ENCODE measurements at regions not wholly inside any gene's neighbourhood (a gene's known extent, or its start where the extent isn't known, plus 50 kb on each side); places are given as distances from the start of the nearest gene placed in this dataset.

DNA sequence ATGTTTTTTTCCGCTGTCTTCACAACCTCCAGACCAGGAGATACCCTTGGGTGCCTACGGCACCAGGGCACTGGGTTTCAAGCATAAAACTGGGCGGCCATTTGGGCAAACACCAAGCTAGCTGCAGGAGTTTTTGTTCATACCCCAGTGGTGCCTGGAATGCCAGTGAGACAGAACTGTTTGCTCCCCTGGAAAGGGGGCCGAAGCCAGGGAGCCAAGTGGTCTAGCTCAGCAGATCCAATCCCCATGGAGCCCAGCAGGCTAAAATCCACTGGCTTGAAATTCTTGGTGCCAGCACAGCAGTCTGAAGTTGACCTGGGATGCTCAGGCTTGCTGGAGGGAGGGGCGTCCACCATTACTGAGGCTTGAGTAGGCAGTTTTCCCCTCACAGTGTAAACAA is 265.3 kb upstream of the ZEB2 start:
- no peak overlapping the region for H2AFZ ChIP-seq
- Mint-ChIP-seq H3K27me3 (ENCODE audit: insufficient read depth, low read depth, poor library complexity) (no peaks in the 10 kb centered on the region), H3K9me3 (peaks cover 10% of the 10 kb centered on the region), H3K4me1 (no peaks in the 10 kb centered on the region), H3K27ac (no peak overlapping the region), H3K36me3 (ENCODE audit: low read depth) (0 out of 3 replicates have a peak, but pooled peaks cover 4% of the 10 kb centered on the region), H3K4me3 (no peak overlapping the region)
- H3K27me3 ChIP-seq (ENCODE audit: insufficient read depth): no peaks in the 10 kb centered on the region
- no peaks in the 10 kb centered on the region for H4K20me1 ChIP-seq (replicated peaks; ENCODE audit: insufficient read depth)
- ATAC-seq (no peak), DNase-seq (ENCODE audit: low spot score) (no peak)
- H3K4me3 ChIP-seq: no peak overlapping the region
- TF ChIP-seq ZNF114 (CRISPR knock-in tag; IDR thresholded peaks at IDR 0.05) (no peak), EZH2phosphoT487 (IDR thresholded peaks at IDR 0.05; ENCODE audit: unreplicated experiment) (no peak), STAT1 (IDR thresholded peaks at IDR 0.05; ENCODE audit: unreplicated experiment) (no peak), CREB1 (CRISPR knock-in tag; IDR thresholded peaks at IDR 0.05; ENCODE audit: low read depth) (no peak), POLR2AphosphoS5 (IDR thresholded peaks at IDR 0.05; ENCODE audit: low read depth) (no peak), ZNF331 (CRISPR knock-in tag; IDR thresholded peaks at IDR 0.05; ENCODE audit: low read depth) (no peak), EZH2 (IDR thresholded peaks at IDR 0.05; ENCODE audit: low read depth, unreplicated experiment) (no peak), JUNB (IDR thresholded peaks at IDR 0.05; ENCODE audit: unreplicated experiment) (no peak), NANOG (IDR thresholded peaks at IDR 0.05; ENCODE audit: borderline replicate concordance) (no peak)
- TF ChIP-seq, protein P1, sequence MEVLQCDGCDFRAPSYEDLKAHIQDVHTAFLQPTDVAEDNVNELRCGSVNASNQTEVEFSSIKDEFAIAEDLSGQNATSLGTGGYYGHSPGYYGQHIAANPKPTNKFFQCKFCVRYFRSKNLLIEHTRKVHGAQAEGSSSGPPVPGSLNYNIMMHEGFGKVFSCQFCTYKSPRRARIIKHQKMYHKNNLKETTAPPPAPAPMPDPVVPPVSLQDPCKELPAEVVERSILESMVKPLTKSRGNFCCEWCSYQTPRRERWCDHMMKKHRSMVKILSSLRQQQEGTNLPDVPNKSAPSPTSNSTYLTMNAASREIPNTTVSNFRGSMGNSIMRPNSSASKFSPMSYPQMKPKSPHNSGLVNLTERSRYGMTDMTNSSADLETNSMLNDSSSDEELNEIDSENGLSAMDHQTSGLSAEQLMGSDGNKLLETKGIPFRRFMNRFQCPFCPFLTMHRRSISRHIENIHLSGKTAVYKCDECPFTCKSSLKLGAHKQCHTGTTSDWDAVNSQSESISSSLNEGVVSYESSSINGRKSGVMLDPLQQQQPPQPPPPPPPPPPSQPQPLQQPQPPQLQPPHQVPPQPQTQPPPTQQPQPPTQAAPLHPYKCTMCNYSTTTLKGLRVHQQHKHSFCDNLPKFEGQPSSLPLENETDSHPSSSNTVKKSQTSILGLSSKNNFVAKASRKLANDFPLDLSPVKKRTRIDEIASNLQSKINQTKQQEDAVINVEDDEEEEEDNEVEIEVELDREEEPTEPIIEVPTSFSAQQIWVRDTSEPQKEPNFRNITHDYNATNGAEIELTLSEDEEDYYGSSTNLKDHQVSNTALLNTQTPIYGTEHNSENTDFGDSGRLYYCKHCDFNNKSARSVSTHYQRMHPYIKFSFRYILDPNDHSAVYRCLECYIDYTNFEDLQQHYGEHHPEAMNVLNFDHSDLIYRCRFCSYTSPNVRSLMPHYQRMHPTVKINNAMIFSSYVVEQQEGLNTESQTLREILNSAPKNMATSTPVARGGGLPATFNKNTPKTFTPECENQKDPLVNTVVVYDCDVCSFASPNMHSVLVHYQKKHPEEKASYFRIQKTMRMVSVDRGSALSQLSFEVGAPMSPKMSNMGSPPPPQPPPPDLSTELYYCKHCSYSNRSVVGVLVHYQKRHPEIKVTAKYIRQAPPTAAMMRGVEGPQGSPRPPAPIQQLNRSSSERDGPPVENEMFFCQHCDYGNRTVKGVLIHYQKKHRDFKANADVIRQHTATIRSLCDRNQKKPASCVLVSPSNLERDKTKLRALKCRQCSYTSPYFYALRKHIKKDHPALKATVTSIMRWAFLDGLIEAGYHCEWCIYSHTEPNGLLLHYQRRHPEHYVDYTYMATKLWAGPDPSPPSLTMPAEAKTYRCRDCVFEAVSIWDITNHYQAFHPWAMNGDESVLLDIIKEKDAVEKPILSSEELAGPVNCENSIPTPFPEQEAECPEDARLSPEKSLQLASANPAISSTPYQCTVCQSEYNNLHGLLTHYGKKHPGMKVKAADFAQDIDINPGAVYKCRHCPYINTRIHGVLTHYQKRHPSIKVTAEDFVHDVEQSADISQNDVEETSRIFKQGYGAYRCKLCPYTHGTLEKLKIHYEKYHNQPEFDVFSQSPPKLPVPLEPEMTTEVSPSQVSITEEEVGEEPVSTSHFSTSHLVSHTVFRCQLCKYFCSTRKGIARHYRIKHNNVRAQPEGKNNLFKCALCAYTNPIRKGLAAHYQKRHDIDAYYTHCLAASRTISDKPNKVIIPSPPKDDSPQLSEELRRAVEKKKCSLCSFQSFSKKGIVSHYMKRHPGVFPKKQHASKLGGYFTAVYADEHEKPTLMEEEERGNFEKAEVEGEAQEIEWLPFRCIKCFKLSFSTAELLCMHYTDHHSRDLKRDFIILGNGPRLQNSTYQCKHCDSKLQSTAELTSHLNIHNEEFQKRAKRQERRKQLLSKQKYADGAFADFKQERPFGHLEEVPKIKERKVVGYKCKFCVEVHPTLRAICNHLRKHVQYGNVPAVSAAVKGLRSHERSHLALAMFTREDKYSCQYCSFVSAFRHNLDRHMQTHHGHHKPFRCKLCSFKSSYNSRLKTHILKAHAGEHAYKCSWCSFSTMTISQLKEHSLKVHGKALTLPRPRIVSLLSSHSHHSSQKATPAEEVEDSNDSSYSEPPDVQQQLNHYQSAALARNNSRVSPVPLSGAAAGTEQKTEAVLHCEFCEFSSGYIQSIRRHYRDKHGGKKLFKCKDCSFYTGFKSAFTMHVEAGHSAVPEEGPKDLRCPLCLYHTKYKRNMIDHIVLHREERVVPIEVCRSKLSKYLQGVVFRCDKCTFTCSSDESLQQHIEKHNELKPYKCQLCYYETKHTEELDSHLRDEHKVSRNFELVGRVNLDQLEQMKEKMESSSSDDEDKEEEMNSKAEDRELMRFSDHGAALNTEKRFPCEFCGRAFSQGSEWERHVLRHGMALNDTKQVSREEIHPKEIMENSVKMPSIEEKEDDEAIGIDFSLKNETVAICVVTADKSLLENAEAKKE (CRISPR knock-in tag; IDR thresholded peaks at IDR 0.05): no peak
- TF ChIP-seq, protein P2, sequence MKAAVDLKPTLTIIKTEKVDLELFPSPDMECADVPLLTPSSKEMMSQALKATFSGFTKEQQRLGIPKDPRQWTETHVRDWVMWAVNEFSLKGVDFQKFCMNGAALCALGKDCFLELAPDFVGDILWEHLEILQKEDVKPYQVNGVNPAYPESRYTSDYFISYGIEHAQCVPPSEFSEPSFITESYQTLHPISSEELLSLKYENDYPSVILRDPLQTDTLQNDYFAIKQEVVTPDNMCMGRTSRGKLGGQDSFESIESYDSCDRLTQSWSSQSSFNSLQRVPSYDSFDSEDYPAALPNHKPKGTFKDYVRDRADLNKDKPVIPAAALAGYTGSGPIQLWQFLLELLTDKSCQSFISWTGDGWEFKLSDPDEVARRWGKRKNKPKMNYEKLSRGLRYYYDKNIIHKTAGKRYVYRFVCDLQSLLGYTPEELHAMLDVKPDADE (IDR thresholded peaks at IDR 0.05): no peak
- TF ChIP-seq, protein P3, sequence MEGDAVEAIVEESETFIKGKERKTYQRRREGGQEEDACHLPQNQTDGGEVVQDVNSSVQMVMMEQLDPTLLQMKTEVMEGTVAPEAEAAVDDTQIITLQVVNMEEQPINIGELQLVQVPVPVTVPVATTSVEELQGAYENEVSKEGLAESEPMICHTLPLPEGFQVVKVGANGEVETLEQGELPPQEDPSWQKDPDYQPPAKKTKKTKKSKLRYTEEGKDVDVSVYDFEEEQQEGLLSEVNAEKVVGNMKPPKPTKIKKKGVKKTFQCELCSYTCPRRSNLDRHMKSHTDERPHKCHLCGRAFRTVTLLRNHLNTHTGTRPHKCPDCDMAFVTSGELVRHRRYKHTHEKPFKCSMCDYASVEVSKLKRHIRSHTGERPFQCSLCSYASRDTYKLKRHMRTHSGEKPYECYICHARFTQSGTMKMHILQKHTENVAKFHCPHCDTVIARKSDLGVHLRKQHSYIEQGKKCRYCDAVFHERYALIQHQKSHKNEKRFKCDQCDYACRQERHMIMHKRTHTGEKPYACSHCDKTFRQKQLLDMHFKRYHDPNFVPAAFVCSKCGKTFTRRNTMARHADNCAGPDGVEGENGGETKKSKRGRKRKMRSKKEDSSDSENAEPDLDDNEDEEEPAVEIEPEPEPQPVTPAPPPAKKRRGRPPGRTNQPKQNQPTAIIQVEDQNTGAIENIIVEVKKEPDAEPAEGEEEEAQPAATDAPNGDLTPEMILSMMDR (conservative IDR thresholded peaks at IDR 0.05; ENCODE audit: low read depth in 2 of 2): no peak
- TF ChIP-seq, protein P4, sequence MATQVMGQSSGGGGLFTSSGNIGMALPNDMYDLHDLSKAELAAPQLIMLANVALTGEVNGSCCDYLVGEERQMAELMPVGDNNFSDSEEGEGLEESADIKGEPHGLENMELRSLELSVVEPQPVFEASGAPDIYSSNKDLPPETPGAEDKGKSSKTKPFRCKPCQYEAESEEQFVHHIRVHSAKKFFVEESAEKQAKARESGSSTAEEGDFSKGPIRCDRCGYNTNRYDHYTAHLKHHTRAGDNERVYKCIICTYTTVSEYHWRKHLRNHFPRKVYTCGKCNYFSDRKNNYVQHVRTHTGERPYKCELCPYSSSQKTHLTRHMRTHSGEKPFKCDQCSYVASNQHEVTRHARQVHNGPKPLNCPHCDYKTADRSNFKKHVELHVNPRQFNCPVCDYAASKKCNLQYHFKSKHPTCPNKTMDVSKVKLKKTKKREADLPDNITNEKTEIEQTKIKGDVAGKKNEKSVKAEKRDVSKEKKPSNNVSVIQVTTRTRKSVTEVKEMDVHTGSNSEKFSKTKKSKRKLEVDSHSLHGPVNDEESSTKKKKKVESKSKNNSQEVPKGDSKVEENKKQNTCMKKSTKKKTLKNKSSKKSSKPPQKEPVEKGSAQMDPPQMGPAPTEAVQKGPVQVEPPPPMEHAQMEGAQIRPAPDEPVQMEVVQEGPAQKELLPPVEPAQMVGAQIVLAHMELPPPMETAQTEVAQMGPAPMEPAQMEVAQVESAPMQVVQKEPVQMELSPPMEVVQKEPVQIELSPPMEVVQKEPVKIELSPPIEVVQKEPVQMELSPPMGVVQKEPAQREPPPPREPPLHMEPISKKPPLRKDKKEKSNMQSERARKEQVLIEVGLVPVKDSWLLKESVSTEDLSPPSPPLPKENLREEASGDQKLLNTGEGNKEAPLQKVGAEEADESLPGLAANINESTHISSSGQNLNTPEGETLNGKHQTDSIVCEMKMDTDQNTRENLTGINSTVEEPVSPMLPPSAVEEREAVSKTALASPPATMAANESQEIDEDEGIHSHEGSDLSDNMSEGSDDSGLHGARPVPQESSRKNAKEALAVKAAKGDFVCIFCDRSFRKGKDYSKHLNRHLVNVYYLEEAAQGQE (IDR thresholded peaks at IDR 0.05; ENCODE audit: unreplicated experiment): no peak
- 0 out of 2 replicates have a peak, but pooled peaks cover 7% of the 10 kb centered on the region for H3K9me2 ChIP-seq (ENCODE audit: insufficient read depth)
- H3F3A ChIP-seq (replicated peaks; ENCODE audit: low read depth): no peaks in the 10 kb centered on the region
- no peaks in the 10 kb centered on the region for H3K36me3 ChIP-seq (ENCODE audit: insufficient read depth)
- no peak overlapping the region for H3K27ac ChIP-seq (ENCODE audit: low read depth)
- no peaks in the 10 kb centered on the region for H3K4me1 ChIP-seq (ENCODE audit: insufficient read depth)
- H3K4me2 ChIP-seq: no peak overlapping the region
- no peaks in the 10 kb centered on the region for H3K79me2 ChIP-seq (replicated peaks; ENCODE audit: insufficient read depth)

Data from GM23338 (cell line).